ENCODE measurements at regions not wholly inside any gene's neighbourhood (a gene's known extent, or its start where the extent isn't known, plus 50 kb on each side); places are given as distances from the start of the nearest gene placed in this dataset.

GRCh38 chr16:5875416-5875815 lies 777.8 kb upstream of the EEF2KMT start:
- no peak for TF ChIP-seq MAX (IDR thresholded peaks at IDR 0.05; ENCODE audit: low read depth, low read length)
- TF ChIP-seq MYC (IDR thresholded peaks at IDR 0.05; ENCODE audit: low read depth, low read length) = no peak
- TF ChIP-seq POLR2A (IDR thresholded peaks at IDR 0.05; ENCODE audit: extremely low read depth, insufficient read length) = no peak
- TF ChIP-seq CTCF (IDR thresholded peaks at IDR 0.05; ENCODE audit: low read depth, low read length) = no peak
- no peak for DNase-seq (ENCODE audit: low read depth)
- no peak overlapping the region for H3K4me3 ChIP-seq (ENCODE audit: low read depth, low read length)

- DNase-seq (ENCODE audit: low read depth) = no peak
- no peak overlapping the region for H3K4me3 ChIP-seq (ENCODE audit: low read depth, low read length)
- TF ChIP-seq MAX (IDR thresholded peaks at IDR 0.05; ENCODE audit: low read depth, low read length) (no peak), POLR2A (IDR thresholded peaks at IDR 0.05; ENCODE audit: extremely low read depth, insufficient read length) (no peak), MYC (IDR thresholded peaks at IDR 0.05; ENCODE audit: low read depth, low read length) (no peak), CTCF (IDR thresholded peaks at IDR 0.05; ENCODE audit: low read depth, low read length) (no peak)
Measured at GRCh38 chr16:5874899-5875298, 777.3 kb upstream of the EEF2KMT start.

GRCh38 chr16:5873221-5873620 lies 775.6 kb upstream of the EEF2KMT start:
- no peak for DNase-seq (ENCODE audit: low read depth)
- H3K4me3 ChIP-seq (ENCODE audit: low read depth, low read length) = no peak overlapping the region
- TF ChIP-seq POLR2A (IDR thresholded peaks at IDR 0.05; ENCODE audit: extremely low read depth, insufficient read length) (no peak), CTCF (IDR thresholded peaks at IDR 0.05; ENCODE audit: low read depth, low read length) (no peak), MAX (IDR thresholded peaks at IDR 0.05; ENCODE audit: low read depth, low read length) (no peak), MYC (IDR thresholded peaks at IDR 0.05; ENCODE audit: low read depth, low read length) (no peak)

GRCh38 chr16:5870886-5871691 lies 773.5 kb upstream of the EEF2KMT start:
- no peak for TF ChIP-seq MYC (IDR thresholded peaks at IDR 0.05; ENCODE audit: low read depth, low read length)
- no peak for TF ChIP-seq CTCF (IDR thresholded peaks at IDR 0.05; ENCODE audit: low read depth, low read length)
- no peak for TF ChIP-seq POLR2A (IDR thresholded peaks at IDR 0.05; ENCODE audit: extremely low read depth, insufficient read length)
- TF ChIP-seq MAX (IDR thresholded peaks at IDR 0.05; ENCODE audit: low read depth, low read length) = no peak
- DNase-seq (ENCODE audit: low read depth) = no peak
- no peak overlapping the region for H3K4me3 ChIP-seq (ENCODE audit: low read depth, low read length)

GRCh38 chr16:5867250-5867649 lies 769.7 kb upstream of the EEF2KMT start:
- no peak for DNase-seq (ENCODE audit: low read depth)
- no peak overlapping the region for H3K4me3 ChIP-seq (ENCODE audit: low read depth, low read length)
- TF ChIP-seq MAX (IDR thresholded peaks at IDR 0.05; ENCODE audit: low read depth, low read length) (no peak), MYC (IDR thresholded peaks at IDR 0.05; ENCODE audit: low read depth, low read length) (no peak), POLR2A (IDR thresholded peaks at IDR 0.05; ENCODE audit: extremely low read depth, insufficient read length) (no peak), CTCF (IDR thresholded peaks at IDR 0.05; ENCODE audit: low read depth, low read length) (no peak)
